ENCODE measurements at regions not wholly inside any gene's neighbourhood (a gene's known extent, or its start where the extent isn't known, plus 50 kb on each side); places are given as distances from the start of the nearest gene placed in this dataset.

DNA sequence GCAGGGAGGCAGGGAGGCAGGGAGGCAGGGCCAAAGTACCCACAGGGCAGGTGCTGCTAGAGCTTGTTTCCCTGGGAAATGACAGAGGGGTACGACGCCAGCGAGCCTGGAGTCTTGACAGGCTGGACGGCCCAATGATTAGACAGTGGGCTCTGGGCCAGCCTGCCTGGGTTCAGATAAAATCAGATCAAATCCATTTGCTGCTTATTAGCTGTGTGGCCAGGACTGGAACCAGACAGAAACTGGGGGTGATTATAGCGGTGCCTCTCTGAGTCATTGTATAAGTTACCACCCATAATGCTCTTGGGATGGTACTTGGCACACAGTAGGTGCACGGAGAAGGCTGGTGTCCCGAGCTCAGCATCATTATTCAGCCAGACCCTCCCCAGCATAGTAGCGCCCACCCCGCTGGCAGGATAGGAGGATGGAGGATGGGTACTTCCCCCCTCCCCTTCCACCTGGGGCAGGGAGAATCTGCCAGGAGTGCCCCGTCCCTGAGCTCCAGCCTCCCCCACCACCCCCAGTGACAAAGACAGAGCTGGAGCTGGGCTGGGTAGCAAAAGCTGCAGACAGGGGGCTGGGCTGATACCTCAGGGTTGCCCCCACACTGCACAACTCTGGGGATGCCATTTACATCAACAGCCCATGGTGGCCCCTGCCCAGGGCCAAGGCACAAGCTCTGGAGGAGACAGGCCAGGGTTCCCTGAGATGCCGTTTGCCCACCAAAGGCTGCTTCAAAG, 77.6 kb upstream of the TNRC6C start:
- no peak overlapping the region for H3K27ac ChIP-seq
- TF ChIP-seq ZFX (IDR thresholded peaks at IDR 0.05; ENCODE audit: borderline replicate concordance): no peak
- TF ChIP-seq, protein P1, sequence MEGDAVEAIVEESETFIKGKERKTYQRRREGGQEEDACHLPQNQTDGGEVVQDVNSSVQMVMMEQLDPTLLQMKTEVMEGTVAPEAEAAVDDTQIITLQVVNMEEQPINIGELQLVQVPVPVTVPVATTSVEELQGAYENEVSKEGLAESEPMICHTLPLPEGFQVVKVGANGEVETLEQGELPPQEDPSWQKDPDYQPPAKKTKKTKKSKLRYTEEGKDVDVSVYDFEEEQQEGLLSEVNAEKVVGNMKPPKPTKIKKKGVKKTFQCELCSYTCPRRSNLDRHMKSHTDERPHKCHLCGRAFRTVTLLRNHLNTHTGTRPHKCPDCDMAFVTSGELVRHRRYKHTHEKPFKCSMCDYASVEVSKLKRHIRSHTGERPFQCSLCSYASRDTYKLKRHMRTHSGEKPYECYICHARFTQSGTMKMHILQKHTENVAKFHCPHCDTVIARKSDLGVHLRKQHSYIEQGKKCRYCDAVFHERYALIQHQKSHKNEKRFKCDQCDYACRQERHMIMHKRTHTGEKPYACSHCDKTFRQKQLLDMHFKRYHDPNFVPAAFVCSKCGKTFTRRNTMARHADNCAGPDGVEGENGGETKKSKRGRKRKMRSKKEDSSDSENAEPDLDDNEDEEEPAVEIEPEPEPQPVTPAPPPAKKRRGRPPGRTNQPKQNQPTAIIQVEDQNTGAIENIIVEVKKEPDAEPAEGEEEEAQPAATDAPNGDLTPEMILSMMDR (IDR thresholded peaks at IDR 0.05): no peak

DNA sequence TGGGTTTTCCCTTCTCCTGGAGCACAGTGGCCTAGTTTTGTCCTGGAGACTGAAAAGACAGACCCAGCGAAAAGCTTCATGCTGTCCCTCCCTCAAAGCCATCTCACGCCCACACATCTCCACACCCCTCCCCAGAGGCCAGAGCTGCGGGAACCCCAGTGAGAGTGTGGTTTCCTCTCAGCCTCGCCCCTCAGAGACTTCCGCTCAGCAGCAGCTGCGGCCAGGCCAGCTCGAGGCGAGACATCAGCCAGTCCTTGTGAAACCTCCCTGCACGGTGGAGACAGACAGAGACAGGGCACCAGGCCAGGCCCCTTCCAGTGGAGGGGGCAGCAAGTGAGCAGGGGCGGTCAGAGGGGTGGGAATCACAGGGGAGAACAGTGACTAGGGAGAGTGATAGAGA, 77.0 kb upstream of the TNRC6C start:
- TF ChIP-seq ZFX (IDR thresholded peaks at IDR 0.05; ENCODE audit: borderline replicate concordance): no peak
- TF ChIP-seq, protein P1 (IDR thresholded peaks at IDR 0.05): no peak
- H3K27ac ChIP-seq: no peak overlapping the region

DNA sequence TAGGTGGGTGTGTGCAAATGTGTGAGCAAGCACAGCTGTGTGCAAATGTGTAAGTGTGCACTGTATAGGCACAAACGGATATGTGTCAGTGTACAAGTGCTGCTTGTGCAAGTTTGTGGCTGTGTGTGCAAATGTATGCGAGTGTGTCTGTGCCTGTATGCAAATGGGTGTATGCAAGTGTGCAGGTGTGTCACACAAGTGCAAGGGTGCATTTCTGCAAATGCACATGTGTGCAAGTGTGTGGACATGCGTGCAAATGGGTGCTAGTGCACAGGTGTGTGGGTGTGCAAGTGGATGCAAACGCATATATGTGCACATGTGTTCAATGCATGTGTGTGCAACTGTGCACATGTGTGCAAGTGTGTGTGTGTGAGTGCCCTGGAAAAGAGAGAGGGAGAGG, 76.5 kb upstream of the TNRC6C start:
- no peak overlapping the region for H3K27ac ChIP-seq
- TF ChIP-seq ZFX (IDR thresholded peaks at IDR 0.05; ENCODE audit: borderline replicate concordance): no peak
- TF ChIP-seq, protein P1 (IDR thresholded peaks at IDR 0.05): no peak

DNA sequence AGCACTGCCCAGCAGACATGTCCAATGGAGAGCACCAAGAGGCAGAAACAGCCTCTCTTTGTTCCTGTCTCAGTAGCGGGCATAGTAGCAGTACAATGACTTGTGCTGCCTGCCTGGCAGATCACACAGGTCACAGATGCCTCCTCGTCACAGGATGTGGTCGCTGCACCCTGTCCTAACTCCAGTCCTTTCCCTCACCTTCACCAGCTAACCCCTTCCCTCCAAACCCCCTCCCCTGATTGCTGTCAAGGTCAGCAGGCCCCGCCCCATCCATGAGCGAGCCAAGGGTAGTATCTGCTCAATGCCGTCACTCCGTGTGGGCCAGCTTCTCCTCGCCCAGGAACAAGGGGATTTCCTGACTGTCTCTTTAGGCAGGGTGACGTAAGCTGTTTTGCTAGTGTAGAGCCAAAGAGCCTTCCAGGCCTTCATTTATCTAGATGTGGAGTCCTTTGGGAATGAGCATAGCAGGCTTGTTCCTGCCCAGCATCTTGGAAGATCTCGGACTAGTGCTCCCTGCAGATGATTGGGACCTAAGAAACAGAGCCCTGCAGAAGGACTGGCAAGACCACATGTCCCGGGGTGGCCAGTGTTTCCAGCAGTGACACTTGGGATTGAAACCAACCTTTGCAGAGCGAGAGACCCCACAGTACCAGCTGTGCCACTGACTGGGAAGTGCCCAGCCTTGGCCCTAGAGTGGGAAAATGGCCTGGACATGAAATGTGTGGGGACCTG, 75.9 kb upstream of the TNRC6C start:
- no peak overlapping the region for H3K27ac ChIP-seq
- TF ChIP-seq, protein P1 (IDR thresholded peaks at IDR 0.05): no peak
- TF ChIP-seq ZFX (IDR thresholded peaks at IDR 0.05; ENCODE audit: borderline replicate concordance): no peak

DNA sequence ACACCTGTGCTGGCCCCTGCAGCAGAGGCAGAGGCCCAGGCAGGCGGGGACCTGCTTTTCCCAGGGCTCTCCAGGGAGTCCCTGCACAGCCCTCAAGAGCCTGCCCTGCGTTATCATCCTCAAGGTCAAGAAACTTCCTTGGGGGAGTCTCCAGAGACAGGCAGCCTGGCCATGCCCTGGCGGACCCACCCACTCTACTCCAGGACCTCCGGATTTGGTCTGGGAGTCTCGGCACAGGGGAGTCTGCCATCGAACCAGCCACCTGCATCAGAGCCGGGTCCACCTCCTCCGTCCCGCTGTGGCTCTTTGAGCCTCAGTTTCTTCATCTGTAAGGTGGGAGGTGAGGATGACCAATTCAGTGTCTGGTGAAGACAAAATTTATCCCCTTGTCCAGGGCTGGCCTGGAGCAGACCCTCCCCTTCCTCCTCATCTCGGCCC, 75.3 kb upstream of the TNRC6C start:
- TF ChIP-seq ZFX (IDR thresholded peaks at IDR 0.05; ENCODE audit: borderline replicate concordance): no peak
- TF ChIP-seq, protein P1 (IDR thresholded peaks at IDR 0.05): no peak
- H3K27ac ChIP-seq: no peak overlapping the region

DNA sequence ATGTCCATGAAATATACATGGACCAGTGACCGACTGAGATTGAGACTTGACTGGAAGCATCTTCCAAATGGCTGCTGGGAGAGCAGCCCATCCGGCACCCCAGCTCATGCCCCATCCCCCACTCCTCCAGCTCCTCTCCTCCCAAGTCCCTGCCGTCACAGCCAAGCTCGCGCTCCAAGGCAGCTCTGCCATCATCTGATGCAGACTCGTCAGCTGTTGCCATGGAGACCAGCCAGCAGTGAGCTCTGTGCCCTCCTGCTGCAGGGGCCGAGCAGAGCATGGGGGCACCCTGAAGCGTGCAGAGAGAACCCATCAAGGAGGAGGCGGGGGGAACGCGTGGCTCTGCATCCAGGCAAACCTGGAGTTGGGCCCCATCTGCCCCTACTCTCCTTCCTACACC, 74.5 kb upstream of the TNRC6C start:
- no peak for TF ChIP-seq ZFX (IDR thresholded peaks at IDR 0.05; ENCODE audit: borderline replicate concordance)
- TF ChIP-seq, protein P1 (IDR thresholded peaks at IDR 0.05): no peak
- H3K27ac ChIP-seq: no peak overlapping the region

Measured in 22Rv1 (cell line).